ENCODE measurements at regions not wholly inside any gene's neighbourhood (a gene's known extent, or its start where the extent isn't known, plus 50 kb on each side); places are given as distances from the start of the nearest gene placed in this dataset.

DNA sequence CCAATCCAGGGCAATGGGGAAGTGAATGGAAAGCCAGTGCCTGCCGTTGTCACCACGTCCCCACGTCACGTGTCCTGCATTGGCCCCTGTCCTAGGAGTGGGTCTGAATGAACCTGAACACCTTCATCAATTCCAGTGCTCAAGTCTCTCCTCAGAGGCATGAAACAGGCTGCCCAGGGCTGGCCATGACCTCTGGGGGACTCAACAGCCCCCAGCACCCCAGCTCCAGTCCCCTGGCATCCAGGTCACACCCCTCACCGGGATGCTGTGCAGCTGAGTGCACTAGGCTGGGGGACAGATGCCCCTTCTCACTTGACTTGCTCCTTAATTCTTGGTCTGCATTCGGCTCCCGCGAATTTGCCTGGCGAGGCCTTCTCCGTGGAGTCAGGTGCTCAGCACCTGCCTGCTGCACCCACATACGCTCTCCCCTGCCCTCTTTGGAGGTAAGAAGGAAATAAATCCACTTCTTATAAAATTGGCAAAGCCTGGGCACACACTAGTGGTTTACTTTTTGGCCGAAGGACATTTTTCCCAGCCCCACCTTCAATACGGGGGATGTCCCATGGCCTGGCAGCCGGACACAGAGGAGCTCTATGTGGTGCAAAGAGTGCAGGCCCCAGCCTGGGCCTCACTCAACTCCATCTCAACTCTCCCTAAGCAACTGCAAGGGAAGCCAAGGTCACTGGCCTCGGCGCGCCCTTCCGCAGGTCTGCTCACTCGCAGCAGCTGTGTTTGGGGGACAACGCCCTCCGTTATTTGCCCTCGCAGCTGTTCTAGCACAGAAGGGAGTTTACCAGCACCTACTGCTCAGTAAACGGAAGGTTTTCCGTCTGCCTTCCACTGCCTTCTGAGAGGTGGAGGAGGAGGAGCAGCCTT is 77.6 kb upstream of the SHH start:
- H3K4me1 ChIP-seq (ENCODE audit: insufficient read depth, low read length), result peaks cover 10% of the 10 kb centered on the region
- no peak overlapping the region for H3K4me3 ChIP-seq (ENCODE audit: low read length)
- H3K9me3 ChIP-seq (ENCODE audit: low read length), result peaks cover 7% of the 10 kb centered on the region
- H2AFZ ChIP-seq (ENCODE audit: low read depth, low read length), result no peak overlapping the region
- H3K36me3 ChIP-seq (ENCODE audit: insufficient read depth, low read length), result no peaks in the 10 kb centered on the region
- H3K27me3 ChIP-seq (ENCODE audit: insufficient read depth, low read length), result no peaks in the 10 kb centered on the region

DNA sequence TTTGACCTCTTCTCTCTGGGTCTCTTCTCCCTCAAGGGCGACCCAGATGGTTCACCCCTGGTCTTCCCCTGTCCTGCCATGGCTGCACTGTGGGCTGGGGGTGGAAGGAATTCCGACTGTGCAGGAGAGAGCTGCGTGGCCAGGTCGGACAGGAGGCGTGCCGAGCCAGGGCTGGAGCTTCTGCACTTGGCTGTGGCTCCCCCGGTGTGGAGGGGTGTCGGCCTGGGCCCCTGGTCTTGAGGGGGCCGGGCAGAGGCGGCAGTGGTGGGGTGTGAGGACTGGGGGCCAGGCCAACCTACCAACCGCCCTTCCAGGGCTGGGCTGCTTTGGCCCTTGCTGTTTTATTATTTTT is 74.9 kb upstream of the SHH start:
- no peaks in the 10 kb centered on the region for H3K27me3 ChIP-seq (ENCODE audit: insufficient read depth, low read length)
- H2AFZ ChIP-seq (ENCODE audit: low read depth, low read length), result no peak overlapping the region
- H3K9me3 ChIP-seq (ENCODE audit: low read length), result peaks cover 5% of the 10 kb centered on the region
- peaks cover 12% of the 10 kb centered on the region for H3K4me1 ChIP-seq (ENCODE audit: insufficient read depth, low read length)
- H3K4me3 ChIP-seq (ENCODE audit: low read length), result no peak overlapping the region
- no peaks in the 10 kb centered on the region for H3K36me3 ChIP-seq (ENCODE audit: insufficient read depth, low read length)

DNA sequence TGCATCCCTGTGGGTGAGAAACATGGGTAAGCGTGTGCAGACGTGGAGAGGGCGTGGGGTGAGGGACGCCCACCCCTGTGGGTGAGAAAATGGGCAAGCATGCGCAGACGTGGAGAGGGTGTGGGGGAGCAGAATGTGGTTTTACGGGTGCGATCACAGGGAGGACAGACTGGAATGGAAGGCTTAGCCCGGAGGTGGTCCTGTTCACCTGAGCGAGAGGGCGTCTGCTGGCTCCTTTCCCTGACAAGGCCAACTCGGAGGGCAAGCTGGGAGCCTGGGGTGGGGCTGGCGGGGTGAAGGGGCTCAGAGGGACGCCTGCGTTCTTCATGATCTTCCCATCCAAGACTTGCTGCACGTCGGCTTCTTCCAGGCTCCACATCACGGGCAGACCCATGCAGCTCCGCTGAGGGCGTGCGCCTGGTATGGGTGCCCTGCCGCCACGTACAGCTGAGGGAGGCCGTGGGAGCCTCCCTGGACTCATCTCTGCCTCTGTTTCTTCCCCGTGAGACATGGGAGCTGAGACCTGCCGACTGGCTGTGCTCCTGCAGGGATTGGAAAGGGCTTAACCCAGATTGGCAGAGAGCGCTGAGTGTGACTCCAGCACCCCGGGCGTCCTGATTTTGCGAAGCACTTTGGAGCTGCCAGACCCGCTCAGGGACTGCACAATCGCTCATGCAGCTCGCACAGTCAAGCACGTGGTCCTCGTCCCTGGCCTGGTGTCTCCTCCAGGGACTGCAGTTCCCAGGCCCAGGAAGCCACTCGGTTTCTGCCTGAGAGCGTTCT is 74.3 kb upstream of the SHH start:
- no peak overlapping the region for H2AFZ ChIP-seq (ENCODE audit: low read depth, low read length)
- H3K4me3 ChIP-seq (ENCODE audit: low read length), result no peak overlapping the region
- peaks cover 12% of the 10 kb centered on the region for H3K4me1 ChIP-seq (ENCODE audit: insufficient read depth, low read length)
- no peaks in the 10 kb centered on the region for H3K36me3 ChIP-seq (ENCODE audit: insufficient read depth, low read length)
- H3K27me3 ChIP-seq (ENCODE audit: insufficient read depth, low read length), result no peaks in the 10 kb centered on the region
- no peaks in the 10 kb centered on the region for H3K9me3 ChIP-seq (ENCODE audit: low read length)

DNA sequence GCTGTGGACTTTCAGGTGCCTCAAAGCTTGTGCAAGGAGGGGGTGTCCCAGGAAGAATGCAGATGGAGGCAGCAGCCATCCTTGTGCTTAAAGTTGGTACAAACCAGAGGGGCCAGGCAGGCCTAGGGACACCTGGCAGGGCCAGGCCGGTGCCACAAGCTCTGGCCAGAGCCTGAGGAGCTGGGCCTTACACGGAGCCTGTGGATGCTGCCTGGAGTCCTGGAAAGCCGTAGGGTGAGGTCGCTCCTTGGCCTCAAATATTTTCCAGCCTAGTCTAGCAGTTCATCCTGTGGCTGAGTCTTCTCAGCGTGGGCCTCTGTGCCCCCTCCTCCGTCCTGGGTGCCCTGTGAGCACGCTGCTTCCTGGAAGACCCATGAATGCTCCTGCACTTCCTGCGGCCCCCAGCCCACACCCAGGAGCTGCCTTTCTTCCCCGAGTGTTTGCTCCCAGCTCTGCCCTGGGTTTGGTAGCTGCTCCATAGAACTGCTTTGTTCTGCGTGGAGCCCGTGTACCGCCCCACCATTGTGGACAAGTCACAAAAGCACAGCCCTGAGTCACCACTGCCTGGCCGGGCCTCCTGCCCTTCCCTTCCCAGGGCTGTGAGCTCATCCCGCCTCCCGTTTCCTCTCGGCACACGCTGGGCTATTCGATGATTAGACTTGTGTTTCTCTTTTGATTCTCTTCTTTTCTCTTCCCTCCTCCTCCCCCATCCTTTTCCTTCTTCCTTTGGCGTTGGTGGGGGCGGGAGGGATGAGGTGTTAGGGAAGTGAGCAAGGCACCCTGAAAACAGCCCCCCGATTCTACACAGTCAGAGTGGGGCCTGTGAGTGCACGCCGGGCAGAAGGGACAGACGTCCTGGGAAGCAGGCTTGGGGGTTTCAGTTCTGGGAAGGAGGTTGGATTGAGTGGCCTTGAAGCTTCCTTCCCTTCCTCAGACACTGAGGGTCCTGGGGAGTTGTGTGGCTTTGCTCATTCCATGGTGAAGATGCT is 73.2 kb upstream of the SHH start:
- Histone ChIP-seq H3K9me3 (ENCODE audit: low read length) (no peaks in the 10 kb centered on the region), H2AFZ (ENCODE audit: low read depth, low read length) (peak overlapping the region; percentile 48), H3K27me3 (ENCODE audit: insufficient read depth, low read length) (no peaks in the 10 kb centered on the region), H3K4me3 (ENCODE audit: low read length) (no peak overlapping the region), H3K36me3 (ENCODE audit: insufficient read depth, low read length) (no peaks in the 10 kb centered on the region), H3K4me1 (ENCODE audit: insufficient read depth, low read length) (peaks cover 12% of the 10 kb centered on the region)

DNA sequence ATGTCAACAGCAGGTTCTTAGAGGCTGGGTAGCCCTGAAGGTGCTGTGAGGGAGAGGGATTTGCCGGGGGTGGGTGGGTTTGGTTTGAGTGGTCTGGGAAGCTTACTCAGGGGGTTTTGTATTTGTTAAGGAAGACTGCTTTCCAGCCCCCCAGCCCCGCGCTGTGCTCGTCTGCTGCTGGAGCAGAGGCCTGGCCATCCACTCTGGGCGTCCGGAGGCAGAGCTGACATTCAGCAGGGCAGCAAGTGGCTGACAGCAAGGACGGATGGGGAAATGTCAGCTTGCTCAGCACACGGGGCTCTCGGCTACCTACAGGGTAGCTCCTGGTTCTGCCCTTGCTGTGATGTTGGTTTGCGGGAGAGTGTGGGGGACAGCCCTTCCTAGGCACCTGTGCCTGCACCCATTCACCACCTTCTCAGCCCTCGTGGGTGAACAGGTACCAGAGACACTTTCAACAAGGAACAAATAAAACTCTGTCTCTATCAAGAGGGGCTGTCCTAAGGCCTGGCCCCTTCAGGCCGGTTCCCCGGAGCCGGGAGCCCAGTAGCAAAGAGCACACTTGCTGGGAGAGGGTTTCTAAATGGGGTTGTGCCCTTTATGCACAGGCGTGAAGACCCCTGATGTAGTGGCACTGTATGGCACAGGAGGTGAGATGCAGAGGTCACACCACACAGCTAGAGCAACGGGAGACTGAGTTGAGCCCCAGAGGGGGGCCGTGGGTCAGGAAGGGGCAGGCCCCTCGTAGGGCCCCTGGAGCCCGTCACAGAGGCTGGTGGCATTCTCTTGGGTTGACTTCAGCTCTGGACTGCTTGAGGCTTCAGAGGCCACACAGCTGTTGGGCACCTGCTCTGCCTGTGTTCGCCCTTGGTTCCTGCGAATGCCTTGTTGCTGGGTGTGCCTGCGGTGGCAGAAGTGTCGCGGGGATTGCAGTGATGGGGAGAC is 72.2 kb upstream of the SHH start:
- Histone ChIP-seq H3K27me3 (ENCODE audit: insufficient read depth, low read length) (no peaks in the 10 kb centered on the region), H3K4me1 (ENCODE audit: insufficient read depth, low read length) (peaks cover 12% of the 10 kb centered on the region), H3K9me3 (ENCODE audit: low read length) (no peaks in the 10 kb centered on the region), H3K4me3 (ENCODE audit: low read length) (no peak overlapping the region), H2AFZ (ENCODE audit: low read depth, low read length) (no peak overlapping the region), H3K36me3 (ENCODE audit: insufficient read depth, low read length) (no peaks in the 10 kb centered on the region)

DNA sequence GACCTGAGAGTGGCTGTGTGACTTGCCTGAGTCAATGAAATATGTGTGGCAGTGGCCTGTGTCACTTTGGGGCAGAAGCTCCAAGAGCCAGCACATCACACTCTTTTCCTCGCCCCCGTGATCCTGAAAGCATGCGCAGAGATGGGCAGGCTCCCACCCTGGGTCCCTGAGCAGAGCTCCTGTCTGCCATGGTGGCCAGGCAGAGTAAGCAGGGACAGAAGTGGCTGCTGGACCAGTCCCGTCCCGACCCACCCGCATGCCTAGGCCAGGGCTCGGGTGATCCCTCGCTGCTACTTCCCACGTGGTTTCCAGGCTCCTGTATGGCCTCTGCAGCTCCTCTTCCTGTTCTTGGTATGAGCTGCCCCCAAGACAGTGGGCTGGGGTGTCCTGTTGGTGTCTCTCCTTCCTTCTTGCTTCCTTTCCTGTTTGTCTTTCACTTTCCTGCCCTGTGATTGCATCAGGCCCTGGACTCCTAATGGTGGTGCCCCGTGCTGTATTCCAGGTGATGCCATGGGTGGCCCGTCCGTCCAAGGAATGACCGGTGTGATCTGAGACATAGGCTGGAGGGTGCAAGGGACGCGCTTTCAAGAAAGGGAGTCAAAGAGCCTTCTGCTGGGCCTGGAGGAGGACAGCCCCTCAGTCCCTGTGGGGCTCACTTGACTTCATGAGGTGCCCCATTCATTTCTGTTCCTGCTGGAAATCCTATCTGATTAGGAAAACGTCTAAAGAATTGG is 71.4 kb upstream of the SHH start:
- Histone ChIP-seq H3K27me3 (ENCODE audit: insufficient read depth, low read length) (no peaks in the 10 kb centered on the region), H3K9me3 (ENCODE audit: low read length) (no peaks in the 10 kb centered on the region), H3K36me3 (ENCODE audit: insufficient read depth, low read length) (no peaks in the 10 kb centered on the region), H3K4me1 (ENCODE audit: insufficient read depth, low read length) (peaks cover 12% of the 10 kb centered on the region), H2AFZ (ENCODE audit: low read depth, low read length) (no peak overlapping the region), H3K4me3 (ENCODE audit: low read length) (no peak overlapping the region)

DNA sequence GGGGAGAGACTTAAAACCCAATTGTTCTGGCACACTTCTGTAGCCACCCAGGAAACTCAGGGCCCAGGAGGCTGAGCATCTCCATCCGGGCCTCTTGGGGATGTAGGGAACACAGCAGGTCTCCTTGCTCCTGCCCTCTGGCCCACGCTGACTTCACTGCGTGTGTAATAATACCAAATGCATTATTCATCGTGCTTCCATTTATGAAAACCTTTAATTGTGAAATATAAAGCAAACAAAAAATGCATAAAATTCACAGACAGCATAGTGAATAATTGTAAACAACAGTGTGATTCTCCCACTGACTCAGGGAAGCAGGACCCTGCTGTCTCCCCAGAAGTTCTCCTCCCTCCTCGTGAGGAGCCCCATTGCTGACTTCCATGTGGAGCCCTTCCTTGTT is 70.3 kb upstream of the SHH start:
- no peaks in the 10 kb centered on the region for H3K27me3 ChIP-seq (ENCODE audit: insufficient read depth, low read length)
- H2AFZ ChIP-seq (ENCODE audit: low read depth, low read length), result no peak overlapping the region
- peaks cover 12% of the 10 kb centered on the region for H3K4me1 ChIP-seq (ENCODE audit: insufficient read depth, low read length)
- no peaks in the 10 kb centered on the region for H3K36me3 ChIP-seq (ENCODE audit: insufficient read depth, low read length)
- H3K4me3 ChIP-seq (ENCODE audit: low read length), result no peak overlapping the region
- H3K9me3 ChIP-seq (ENCODE audit: low read length), result no peaks in the 10 kb centered on the region

DNA sequence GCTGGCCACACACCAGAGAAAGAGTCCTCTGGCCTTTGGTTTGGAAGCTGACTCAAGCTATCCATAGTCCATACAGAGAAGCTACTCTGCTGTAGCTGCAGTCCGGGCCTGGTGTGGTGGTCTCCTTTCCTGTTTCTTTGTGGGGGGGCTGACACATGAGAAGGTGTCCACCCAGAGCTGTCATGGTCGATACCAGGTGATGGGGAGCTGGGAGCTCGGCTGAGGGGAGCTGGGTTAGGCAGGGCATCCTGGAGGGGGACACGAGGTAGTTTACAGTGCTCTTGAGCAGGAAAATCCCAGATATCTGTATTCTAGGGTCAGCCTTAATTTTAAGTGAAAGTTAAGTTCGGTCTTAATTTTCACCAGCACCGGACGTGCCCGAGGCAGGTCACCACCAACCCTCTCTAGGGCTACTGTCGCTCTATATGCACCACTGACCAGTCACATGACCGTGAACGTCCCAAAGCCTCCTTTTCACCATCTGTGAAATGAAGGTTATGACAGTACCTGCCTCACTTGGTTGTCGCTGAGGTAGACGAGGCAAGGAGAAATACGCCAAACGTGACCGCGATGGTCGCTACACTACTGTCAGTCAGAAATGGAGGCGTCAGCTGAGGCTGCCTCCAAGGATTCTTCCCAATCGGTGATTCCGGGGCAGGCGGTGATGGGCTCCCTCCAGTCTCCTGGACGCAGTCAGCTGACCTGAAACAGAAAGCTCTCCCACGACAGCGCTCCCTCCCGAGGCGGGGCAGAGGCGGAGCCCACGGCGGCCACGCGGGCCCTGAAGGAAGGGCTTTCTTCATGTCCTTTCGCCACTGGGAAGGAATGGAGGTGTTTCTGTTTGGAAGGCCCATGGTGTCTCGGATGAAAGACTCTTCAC is 69.4 kb upstream of the SHH start:
- Histone ChIP-seq H2AFZ (ENCODE audit: low read depth, low read length) (no peak overlapping the region), H3K36me3 (ENCODE audit: insufficient read depth, low read length) (no peaks in the 10 kb centered on the region), H3K27me3 (ENCODE audit: insufficient read depth, low read length) (no peaks in the 10 kb centered on the region), H3K4me3 (ENCODE audit: low read length) (no peak overlapping the region), H3K9me3 (ENCODE audit: low read length) (no peaks in the 10 kb centered on the region), H3K4me1 (ENCODE audit: insufficient read depth, low read length) (peaks cover 12% of the 10 kb centered on the region)

DNA sequence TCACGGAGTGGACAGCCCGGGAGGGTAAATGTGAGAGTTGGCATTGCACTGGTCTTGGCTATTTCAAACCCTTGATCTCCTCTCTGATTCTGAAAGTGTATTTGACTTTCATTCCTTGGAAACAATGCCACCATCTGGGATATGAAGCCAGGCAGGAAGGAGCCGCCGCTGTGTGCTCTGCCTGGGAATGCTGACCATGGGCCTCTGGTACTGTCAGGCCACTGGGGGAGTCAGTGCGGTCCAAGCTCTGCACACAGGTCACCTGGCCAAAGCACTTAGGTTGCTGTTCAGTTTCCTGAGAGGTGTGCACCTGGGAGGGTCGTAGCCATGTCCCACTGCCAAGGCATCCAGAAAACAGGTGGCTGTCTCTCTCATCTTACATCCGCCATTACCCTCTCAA is 68.5 kb upstream of the SHH start:
- Histone ChIP-seq H3K27me3 (ENCODE audit: insufficient read depth, low read length) (no peaks in the 10 kb centered on the region), H3K36me3 (ENCODE audit: insufficient read depth, low read length) (no peaks in the 10 kb centered on the region), H3K4me1 (ENCODE audit: insufficient read depth, low read length) (peaks cover 10% of the 10 kb centered on the region), H3K4me3 (ENCODE audit: low read length) (no peak overlapping the region), H3K9me3 (ENCODE audit: low read length) (no peaks in the 10 kb centered on the region), H2AFZ (ENCODE audit: low read depth, low read length) (no peak overlapping the region)

DNA sequence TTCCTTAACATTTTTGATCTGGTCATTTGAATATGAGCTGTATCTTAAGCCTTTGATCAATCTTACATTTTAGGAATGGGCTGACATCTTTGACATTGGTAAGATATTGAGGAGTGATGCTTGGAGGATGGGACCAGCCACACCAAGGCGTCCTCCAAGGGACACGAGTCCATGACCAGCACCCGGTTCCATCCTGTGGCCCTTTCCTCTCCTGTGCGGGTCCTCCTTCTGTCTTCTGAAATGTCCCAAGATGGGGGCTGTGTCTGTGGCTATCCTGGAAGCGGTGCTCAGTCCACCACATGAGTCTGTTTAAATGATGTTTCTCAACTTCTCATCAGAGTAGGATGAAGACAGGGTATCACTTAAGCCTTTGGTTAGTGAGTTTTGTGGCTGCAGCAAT is 67.3 kb upstream of the SHH start:
- Histone ChIP-seq H3K36me3 (ENCODE audit: insufficient read depth, low read length) (no peaks in the 10 kb centered on the region), H3K4me3 (ENCODE audit: low read length) (no peak overlapping the region), H3K4me1 (ENCODE audit: insufficient read depth, low read length) (no peaks in the 10 kb centered on the region), H3K27me3 (ENCODE audit: insufficient read depth, low read length) (no peaks in the 10 kb centered on the region), H2AFZ (ENCODE audit: low read depth, low read length) (no peak overlapping the region), H3K9me3 (ENCODE audit: low read length) (no peaks in the 10 kb centered on the region)

DNA sequence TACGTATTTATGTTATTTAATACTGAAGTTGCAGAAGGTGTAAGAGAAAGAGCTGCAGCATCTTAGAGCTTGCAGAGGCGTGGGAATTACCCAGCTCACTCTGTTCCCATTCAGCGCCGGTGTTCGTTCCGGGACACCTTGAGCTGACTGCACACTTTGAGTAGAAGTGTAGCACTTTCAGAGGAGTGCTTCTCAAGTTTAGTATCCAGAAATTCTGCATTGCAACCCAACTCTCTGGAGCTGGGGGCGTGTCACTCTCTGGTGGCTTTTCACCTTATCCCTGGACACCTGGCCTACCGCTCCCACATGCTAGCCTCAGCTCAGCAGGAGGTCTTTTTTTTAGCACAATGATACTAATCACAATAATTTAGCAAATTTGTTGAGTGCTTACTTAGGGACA is 66.4 kb upstream of the SHH start:
- no peaks in the 10 kb centered on the region for H3K4me1 ChIP-seq (ENCODE audit: insufficient read depth, low read length)
- no peak overlapping the region for H2AFZ ChIP-seq (ENCODE audit: low read depth, low read length)

More for the DNA sequence above, 66.4 kb upstream of the SHH start:
- Histone ChIP-seq H3K36me3 (ENCODE audit: insufficient read depth, low read length) (no peaks in the 10 kb centered on the region), H3K27me3 (ENCODE audit: insufficient read depth, low read length) (no peaks in the 10 kb centered on the region), H3K4me3 (ENCODE audit: low read length) (no peak overlapping the region), H3K9me3 (ENCODE audit: low read length) (no peaks in the 10 kb centered on the region)
